ENCODE measurements at regions not wholly inside any gene's neighbourhood (a gene's known extent, or its start where the extent isn't known, plus 50 kb on each side); places are given as distances from the start of the nearest gene placed in this dataset.

DNA sequence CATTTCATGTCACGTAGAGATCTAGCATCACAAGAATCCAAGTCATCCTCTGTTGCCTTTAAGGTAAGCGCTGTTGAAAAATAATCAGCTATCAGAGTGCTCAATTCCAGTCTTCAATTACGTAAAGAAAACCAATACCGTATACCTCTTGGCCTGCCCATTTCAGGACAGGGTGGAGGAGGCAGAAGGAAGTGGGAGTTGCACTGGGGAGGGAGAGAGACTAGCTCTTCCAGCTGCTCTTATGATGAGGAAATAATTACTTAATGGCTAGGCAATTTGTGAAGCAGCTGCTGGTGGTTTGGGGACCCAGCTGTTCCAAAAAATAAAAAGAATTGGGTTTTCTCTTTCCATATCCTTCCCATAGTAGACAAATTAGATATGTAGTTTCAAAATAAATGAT lies 365.8 kb upstream of the MCTP2 start:
- DNase-seq, result no peak

DNA sequence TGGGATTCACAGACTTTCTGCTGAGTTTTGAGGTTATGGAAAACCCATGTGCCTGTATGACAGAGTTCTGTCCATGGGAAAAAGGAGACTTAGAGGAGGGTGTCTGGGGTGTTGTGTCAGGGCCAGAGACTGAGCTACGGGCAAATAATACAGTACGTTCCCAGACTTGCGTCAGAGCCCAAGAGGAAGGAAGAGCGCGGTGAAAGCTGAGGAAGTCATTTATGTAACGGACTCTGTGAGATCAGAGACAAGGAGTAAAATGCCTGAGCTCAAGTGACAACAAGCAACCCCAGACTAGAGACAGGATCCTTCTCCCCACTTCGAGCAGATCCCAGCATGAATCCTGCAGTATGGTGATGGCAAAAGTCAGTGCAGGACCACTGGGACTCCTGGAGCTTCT lies 368.6 kb upstream of the MCTP2 start:
- DNase-seq, result no peak

DNA sequence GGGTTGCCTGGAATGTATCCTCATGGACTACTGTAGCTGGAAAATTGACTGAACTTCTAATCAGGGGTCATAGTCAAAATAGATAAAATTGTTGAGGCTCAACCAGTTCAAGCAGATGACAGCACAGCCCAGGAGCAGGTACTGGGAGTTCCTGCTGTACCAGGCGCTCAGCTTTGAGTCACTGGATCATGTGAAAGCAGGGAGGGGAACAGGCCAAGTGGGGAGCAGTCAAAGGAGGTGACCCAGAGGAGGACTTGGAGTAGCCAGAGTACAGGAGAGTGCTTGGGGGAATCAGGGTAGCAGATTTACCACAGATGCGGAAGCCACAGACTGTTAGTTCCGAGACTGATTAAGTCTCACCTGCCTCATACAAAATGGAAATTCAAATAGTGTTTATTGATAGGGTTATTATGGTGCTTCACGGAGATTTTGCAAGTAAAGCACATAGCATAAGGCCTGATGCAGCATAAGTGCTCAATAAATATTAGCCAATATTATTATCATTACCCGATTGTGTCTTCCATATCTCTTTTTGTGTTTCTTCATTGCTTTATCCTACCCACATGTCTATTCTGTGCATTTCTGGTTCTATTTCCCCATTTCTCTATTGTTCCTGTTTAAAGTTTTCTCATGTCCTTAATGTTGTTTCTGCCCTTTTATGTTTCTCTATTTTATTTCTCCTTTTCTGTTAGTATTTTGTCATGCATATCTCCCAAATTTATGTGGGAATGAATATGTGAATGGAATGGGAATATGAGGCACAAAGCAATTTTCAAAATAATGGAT lies 369.2 kb upstream of the MCTP2 start:
- DNase-seq, result no peak

DNA sequence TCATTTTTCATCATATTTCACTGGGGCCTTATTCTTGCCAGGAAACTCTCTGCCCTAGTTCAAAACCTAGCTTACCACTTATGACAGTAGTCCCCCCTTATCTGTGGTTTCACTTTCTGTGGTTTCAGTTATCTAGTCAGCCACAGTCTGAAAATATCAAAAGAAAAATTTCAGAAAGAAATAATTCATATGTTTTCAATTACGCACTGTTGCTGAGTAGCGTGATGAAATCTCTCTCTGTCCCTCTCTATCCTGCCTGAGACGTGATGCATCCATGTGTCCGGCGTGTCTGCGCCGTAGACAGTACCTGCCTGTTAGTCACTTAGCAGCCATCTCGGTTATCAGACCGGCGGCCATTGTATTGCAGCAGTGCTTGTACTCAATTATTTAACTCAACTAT lies 369.9 kb upstream of the MCTP2 start:
- DNase-seq, result no peak

DNA sequence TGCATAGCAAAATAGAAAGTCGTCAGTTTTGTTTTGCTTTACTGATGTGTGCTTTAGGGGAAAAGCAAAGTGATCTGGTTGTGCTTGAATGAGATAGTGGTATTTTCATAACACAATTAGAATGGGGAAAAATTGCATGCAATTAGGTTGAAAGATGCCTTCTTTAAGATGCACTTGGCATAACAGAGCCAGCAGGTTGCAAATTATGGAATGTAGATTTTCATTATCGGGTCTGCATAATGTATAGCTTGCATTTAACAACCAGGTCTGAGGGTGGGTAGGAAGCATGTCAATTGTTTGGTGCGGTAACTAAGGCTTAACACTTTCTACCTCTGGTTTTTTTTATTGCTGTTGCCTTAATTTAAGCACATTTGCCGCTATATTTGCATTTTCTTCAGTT lies 370.7 kb upstream of the MCTP2 start:
- DNase-seq, result no peak

DNA sequence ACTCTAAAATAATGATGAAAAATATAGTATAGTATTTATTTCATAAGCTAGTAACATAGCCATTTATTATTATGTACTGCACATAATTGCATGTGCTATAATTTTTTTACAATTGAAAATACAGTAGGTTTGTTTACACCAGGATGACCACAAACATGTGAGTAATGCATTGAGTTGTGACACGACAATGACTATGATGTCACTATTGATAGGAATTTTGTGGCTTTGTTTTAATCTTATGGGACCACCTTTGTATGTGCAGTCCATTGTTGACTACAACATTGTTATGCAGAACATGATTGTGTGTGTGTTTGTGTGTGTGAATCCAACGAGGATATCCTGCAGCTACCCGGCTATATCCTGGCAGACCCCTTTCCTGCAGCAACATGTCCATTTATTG lies 372.2 kb upstream of the MCTP2 start:
- no peak for DNase-seq

DNA sequence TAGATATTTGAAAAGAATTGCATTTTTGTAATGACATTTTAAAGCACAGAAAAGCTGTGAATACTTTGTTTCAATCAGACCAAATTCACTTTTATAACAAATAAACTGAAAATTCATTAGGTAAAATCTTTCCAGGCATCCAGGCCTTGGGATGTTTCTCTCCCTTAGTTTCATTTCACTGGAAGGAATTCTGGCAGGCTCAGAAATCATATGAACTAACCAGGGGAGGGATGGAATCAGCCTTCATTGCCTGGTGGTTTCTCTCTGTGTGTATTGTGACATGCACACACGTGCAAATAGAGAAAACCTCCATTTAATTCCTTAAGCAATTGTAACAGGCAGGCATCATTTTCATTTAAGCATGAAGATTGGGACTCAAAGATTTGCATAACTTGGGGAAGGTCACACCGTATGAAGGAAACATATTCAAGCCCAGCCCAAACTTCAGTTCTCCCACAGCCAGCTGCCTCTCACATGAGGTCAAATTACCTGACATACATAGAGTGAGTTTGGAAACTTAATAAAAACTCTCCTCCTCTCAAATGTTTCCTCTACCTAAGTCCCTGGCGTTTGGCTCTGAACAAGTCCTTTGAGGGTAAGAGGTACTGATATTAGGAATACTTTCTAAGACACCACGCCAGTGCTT lies 376.1 kb upstream of the MCTP2 start:
- DNase-seq, result no peak

DNA sequence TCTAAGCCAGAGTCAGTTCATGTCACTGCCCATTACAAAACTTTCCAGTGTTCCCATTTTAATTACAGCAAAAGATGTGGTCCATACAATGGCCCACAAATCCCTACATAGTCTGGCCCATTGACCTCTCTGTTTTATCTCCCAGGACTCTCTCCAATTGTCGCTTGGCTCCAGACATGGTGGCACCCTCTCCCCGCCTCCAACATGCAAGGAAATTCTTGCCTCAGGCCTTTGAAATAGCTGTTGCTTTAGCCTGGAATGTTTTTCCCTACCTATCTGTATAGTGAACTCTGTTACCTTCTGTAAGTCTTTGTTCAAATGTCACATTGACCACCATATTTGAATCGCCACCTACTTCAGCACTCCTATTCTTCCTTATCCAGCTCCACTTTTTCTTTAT lies 377.3 kb upstream of the MCTP2 start:
- no peak for DNase-seq

DNA sequence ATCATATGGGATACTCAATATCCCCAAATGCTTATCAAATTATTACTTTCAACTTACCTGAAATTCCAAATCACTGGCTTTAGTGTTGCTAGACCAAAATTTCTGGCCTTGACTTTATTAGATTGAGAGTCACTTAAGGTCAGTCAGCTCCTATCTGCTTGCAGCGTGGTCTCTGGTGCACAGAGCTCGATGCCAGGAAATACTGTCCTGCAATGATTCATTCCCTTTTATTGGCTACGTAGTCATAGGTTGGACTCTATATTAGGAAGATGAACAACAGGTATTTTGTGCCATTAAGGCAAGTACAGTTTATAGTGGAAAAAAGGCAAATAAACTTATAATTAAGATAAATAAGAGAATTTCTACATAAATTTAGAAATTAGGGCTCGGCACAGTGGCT lies 378.6 kb upstream of the MCTP2 start:
- no peak for DNase-seq

DNA sequence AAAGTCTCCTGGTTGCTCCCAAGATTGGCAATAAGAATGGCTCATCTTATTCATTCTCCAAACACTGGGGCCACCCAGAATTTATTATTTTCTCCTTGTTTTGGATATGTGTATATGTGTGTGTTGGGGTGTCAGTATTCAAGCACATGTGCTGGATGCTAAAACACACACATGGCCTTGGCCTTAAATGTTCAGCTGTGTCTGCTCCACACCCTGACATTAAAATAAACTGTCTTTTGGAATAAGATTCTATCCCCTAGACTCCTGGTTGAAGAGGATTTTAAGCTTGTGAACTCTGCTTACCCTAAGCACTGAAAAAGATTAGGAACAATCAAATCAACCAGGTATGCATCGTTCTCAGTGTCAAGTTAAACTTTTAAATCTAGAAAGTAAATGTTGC lies 382.9 kb upstream of the MCTP2 start:
- no peak for DNase-seq

DNA sequence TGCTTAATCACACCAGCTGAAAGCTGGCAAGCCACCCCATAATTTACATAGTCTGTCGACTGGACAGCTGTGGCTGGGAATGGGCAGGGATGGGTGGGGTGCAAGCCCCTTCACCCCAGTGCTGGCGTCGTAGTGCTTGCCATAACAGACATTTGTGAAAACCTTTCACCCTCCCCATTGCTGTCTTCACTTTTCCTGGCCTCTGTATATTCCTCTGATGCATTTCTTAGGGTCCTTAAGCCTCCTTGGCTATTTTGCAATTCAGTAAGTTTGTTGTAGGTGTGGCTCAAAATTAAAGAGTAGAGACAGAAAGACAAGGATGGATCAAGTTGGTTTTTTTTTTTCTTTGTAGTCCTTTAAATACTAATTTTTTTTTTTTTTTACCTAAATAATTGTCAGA lies 383.3 kb upstream of the MCTP2 start:
- DNase-seq, result no peak

DNA sequence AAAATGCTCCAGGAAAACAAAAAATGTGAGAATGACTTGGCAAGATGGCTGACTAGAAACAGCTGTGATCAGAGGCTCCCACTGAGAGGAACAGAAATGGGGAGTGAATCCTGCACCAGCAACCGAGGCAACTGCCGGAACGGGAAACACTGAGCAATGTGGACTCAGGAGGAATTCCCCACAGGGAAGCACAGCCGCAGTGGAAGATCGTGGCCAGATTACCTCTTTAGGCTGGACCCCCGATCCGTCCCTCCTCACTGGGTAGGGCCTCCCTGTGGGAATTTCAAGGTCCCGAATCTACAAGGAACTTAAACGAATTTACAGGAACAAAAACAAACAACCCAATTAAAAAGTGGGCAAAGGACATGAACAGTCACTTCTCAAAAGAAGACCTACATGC lies 385.2 kb upstream of the MCTP2 start:
- no peak for DNase-seq

DNA sequence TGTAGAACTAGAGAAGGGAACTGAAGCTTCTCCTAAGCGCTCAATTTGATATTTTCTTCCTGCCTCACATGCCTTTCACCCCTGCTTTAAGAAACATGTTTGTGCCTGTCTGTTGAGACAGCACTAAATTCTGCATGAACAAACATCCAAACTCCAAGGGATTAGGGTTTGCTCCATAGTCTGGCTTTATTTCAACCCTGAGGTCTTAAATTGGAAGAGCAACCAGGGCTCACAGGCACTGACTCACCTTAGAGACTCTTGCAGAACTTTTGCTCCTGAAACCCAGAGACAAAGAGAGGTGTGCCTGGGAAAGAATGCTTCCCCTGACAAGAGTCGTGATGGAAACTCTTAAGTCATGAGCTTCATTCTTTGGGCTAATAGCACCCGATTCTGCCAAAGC lies 393.9 kb upstream of the MCTP2 start:
- no peak for DNase-seq

DNA sequence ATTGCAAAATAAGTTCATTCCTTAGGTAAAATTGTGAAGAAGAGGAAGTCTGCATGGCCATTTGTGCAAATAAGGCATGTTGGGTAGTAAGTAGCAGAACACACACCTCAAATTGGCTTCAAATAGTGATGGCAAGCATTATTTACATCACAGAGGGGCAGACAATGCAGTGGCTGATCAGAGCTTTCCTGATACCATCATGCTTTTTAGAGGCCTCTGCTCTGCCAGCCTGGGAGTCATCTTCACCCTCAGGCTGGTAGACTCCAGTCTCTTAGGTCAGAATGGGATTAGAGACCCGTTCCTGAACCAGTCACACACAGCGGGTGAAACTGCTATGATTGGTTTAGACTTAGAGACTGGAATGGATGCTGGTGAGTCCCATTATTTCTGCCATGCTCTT lies 396.0 kb upstream of the MCTP2 start:
- no peak for DNase-seq

DNA sequence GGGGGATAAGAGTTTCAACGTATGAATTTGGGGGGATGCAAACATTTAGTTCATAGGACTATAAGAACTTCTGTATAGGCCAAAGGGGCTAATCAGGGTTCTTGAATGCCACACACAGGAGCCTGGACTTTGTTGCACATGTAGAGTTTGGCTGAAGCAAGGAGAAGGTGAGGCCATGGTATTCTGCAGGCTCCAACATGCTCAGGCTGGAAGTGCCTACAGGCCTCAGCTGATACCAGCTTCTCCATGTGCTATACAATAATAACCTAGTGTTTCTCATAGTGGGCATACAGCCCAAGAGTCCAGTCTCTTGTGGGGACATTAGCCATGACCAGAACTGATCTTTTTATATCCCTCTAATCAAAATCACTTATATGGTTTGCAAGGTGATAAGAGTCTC lies 399.7 kb upstream of the MCTP2 start:
- DNase-seq, result no peak

DNA sequence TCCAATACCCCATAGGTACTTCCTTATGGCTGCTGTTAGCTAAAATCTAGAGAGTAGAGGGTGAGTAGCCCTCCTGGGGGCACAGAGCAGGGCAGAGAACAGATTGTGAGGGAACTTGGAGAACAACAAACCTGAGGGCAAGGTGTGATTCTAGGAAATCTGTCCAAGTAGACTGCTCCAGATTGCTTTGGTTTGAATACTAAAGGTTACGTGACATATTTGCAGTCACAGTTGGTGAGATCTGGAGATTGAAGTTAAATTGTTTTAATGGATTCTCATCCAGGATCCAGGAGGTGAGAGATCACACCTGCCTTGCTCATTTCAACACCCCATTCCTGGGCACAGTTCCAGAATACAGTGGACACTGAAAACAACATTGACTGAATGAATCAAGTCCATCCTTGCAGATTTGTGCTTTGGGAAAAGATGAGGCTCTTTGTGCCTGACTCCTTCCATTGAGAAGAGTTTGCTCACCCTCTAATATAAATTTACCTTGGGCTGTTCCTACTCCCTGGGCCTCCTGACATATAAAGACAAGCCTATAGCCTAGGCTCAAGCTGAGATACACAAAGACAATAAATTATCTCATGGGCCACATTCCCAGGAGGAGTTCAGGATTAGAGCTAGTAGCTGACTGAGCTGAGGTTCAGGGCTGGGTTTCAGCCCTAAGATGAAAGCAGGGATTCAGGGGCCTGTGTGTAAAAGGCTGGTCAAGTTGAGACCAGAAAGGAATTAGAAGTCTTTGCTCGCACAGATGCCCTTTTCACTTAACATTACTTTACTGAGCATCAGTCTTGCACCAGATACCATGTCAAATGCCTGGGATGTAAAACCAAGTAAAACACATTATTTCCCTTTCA lies 400.9 kb upstream of the MCTP2 start:
- no peak for DNase-seq

DNA sequence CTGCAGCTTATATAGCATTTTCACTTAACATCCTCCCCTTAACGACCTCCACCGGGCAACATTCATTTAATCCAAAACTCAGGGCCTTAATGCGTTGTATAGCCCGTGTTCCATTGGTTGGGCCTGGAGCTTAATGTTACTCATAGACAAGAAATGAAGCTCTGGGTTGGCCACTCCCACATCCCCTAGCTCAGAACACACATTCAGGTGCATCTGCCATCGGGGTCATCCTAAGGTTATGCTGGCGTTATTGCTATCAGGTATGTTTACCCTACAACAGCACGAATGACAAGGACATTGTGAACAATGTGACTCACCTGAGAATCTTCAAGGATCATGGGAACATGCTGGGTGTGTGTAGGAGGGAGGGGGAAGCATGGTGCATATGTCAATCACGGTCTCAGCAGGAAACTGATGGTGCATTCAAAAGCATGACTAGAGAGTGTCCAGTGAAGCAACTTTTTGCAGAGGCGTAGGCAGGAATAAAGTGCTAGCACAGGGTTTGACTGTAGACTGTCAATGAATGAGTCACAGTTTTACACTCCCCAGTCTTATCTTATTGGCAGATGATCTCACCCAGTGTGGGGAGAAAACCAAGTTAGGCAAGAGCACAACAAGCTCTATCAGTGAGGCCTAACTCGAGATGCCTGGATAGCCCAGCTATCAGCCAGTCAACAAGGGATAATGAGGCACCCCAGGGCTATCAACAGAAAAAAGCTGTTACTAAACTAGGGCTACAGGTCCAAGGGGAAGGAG lies 402.1 kb upstream of the MCTP2 start:
- DNase-seq, result no peak

DNA sequence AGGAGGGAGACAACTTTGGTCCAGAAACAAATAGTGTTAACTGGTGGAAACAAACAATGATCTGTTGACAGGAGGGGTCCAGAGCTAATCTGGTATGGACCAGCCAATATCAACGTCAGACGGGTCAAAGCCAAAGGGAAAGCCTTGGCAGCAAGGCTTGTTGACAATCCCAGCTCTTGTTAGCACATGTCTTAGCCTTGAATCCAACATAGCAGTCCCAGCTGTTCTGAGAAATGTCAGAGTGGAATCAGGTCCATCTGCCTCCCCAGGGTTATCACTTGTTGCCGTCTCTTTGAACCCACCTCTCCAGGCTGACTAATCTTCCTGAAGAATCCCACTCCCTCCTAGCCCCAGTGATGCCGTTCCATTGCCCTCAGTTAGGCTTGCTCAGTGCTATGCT lies 404.6 kb upstream of the MCTP2 start:
- no peak for DNase-seq

DNA sequence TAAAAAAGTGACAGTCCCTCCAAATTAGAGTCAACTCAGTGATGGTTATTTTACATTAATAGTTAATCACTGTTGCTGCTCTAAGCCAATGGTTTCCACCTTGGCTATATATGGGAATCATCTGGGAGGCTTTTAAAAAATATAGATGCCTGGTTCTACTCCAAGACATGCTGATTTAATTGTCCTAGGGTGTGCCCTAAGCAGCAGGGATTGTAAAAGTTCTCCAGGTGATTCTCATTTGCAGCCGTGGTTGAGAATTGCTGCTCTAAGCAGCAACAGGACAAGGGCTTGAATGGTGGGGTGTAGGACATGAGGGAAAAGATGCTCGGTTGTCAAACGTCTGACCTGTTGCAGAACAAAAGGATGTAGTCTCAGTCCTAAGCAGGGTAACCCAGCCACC lies 405.1 kb upstream of the MCTP2 start:
- DNase-seq, result no peak

DNA sequence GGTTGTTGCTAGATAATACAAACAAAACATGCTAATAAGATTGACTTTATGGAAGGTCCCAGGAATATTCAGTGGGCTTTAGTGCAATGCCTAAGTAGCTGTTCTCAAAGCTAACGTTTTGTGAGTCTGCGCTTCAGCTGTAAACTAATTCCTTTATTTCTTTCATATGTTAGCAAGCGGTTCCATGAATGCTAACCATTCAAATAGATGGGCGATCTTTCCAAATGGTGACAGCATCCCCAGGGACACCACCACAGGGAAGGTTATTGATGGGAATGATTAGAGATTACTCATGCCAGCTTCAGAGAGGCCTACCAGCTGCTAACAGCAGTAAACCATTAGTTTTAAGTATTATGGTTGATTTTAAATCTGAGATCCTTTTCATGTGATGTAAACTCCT lies 405.7 kb upstream of the MCTP2 start:
- no peak for DNase-seq

DNA sequence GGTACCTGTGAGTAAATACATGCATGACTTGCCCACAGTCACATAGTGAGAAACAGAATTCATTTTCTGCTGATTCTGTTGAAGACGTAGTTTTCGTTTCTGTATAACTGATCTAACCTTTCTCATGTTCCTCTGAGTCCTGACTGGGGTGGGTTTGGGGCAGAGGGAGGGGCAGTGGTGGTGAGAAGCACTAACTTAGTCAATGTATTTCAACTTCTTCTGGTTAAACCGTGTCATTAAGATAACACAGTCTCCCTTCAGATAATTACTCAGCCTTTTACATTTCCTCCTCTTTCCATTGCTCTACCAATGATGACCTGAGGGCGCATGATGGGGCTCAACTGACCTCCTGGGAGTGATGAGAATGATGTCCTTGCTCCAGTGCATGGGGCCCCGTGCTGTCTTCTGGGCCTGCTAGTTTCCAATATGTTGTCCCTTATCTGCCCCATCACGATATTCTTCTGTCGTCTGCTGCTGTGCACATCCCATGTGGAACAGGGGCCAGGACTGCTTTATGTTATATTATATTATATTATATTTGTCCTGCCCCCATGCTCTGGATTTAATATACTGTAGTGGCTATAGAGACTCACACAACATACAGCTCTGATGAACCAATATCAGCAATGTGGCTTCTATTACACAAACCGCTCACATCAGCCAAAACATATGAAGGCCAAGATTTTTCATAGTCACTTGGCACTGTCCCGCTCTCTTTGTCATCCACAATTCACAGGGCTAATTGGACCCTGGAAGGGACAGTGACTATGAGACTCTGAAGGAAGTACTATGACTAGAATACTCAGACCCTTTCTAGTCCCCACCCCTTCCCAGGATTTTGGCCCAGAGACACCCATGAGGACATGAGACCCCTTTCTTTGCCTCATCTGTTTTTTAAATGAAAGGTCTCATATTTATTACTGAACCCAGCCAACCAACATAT lies 407.1 kb upstream of the MCTP2 start:
- DNase-seq, result no peak

All from renal pelvis (tissue), 1 donor.